HG03095 (cell line): ENCODE measurements at regions not wholly inside any gene's neighbourhood (a gene's known extent, or its start where the extent isn't known, plus 50 kb on each side); places are given as distances from the start of the nearest gene placed in this dataset.
"Not testable (repeated sequence)": the region's sequence is repeated elsewhere in the genome, so short reads cannot be mapped to it uniquely, and the experiment has no call there.

ENCODE experiments used
- ATAC-seq: cut with Tn5 transposase; IDR thresholded peaks from one replicate; pipeline ENCODE4 v1.9.1; 2021; ENCODE audit warnings: moderate library complexity; ENCODE audit not compliant: unreplicated experiment

GRCh38 chr4:110837896-110838450 lies 215.1 kb upstream of the PITX2 start:
- ATAC-seq: no peak

- no peak for ATAC-seq
Observed at GRCh38 chr4:110840221-110840654, 217.4 kb upstream of the PITX2 start.

DNA sequence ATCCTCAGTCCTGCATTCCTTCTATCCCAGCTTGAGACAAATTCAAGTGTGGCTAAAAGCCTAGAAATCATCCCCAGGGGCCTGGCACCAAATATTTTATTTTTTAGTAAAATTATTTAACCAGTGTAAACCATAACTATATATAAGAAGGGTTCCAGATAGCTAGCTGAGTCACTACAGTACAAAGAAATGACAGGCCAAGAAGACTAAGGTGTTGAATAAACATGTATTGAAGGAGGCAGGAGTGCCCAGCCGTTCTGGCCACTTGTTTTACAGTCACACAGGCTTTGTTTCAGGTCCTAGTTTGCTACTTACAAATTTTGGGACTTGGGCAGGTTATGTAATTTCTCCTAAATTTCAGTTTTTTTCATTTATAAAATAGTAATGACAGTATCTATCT lies 225.9 kb upstream of the PITX2 start:
- no peak for ATAC-seq

GRCh38 chr4:110849461-110849860 lies 226.6 kb upstream of the PITX2 start:
- ATAC-seq: no peak

DNA sequence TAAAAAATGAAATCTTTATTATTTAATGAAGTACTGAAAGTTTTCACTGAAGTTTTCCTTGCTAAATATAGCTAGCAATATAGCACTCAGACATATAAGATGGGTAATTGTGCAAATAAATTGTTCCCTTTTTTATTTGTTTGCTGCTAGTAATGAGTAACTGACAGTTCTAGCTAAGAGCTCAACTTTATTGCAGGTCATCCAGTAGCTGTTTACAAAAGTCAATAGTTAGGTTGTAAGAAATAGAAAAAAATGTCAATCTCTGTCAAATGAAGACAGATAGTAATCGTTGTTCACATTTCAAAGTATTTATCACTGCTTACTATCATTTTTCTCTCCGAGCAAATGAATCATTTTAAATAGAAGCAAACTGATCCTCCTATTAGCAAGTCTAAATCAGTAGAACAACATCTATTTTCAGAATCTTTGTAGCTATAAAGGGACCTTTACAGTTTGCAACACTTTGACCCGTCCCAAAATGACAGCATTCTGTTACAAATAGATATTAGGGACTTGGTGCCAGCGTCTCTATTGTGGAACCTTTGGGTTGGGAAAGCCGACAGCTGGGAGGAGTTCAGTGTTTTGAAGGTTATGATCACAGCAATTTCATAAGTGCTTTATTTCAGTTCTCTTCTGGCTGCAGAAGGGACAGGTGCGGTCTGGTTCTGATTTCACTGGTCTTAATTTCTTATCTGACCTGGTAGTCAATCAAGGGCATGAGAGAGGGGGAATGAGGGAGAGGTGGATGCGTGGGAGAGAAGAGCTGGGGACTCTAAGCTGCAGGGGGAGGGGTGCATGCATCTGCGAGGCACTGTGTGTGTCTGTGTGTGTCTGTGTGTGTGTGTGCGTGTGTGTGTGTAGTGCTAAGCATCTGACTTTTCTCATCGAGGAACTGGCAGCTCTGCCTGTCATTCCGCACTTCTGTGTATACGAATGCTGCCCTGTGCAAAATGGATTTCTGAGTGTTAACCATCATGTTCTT lies 227.9 kb upstream of the PITX2 start:
- ATAC-seq: no peak

- no peak for ATAC-seq
Observed at GRCh38 chr4:110851989-110852388, 229.1 kb upstream of the PITX2 start.

DNA sequence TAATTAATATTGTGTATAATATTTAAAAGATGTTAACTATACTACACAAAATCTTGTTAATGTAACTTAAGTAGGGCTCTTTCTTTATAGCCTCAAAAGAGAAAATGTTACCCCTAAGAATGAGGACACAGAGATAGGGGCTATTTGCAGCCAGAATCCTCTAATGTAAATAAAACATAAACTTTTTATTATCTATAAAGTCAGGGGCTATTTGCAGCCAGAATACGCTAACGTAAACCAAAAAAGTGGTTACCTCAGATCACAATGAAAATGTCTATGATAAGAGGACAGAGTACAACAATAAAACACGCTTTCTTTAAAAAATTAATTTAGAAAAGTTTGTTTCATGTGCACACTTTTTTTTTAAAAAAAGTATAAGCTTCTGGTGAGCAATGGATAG lies 229.9 kb upstream of the PITX2 start:
- no peak for ATAC-seq

DNA sequence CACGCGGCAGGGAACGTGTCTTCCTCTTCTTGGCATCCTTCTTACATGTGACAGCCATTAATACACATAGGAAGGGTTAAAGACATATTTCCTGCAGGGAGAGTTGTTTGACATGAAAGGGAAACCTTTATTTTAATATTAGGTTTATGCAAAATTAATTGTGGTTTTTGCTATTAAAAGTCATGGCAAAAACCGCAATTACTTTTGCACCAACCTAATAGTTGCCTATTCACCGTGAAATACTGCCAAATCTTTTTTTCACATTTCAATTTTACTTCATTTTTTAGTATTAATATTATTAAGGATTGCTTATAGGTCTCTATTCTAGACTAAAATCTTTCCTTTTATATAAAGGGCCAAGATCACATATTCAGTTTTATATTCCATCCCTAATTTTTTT lies 230.4 kb upstream of the PITX2 start:
- no peak for ATAC-seq

GRCh38 chr4:110854021-110854678 lies 231.3 kb upstream of the PITX2 start:
- ATAC-seq: no peak

DNA sequence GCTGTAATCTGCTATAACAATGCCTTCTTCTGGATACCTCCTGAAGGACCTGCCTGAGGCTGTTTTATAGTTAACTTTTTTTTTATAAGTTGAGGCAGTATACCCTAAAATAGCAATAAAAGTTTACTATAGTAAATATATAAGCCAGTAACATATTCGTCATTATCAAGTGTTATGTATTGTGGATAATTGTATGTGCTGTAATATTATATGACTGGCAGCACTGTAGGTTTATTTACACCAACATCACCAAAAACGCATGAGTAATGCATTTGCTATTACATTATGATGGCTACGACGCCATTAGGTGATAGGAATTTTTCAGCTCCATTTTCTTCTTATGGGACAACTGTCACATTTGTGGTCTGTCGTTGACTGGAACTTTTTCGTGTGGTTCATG lies 237.2 kb upstream of the PITX2 start:
- no peak for ATAC-seq

GRCh38 chr4:110860901-110861300 lies 238.0 kb upstream of the PITX2 start:
- no peak for ATAC-seq

GRCh38 chr4:110865611-110866259 lies 242.9 kb upstream of the PITX2 start:
- ATAC-seq: no peak

GRCh38 chr4:110867251-110867960 lies 244.5 kb upstream of the PITX2 start:
- peak; percentile 77 for ATAC-seq

GRCh38 chr4:110867981-110868720 lies 245.3 kb upstream of the PITX2 start:
- ATAC-seq: no peak

GRCh38 chr4:110869114-110869513 lies 246.2 kb upstream of the PITX2 start:
- ATAC-seq: no peak

- peak; percentile 67 for ATAC-seq
Observed at GRCh38 chr4:110869862-110870572, 247.1 kb upstream of the PITX2 start.

DNA sequence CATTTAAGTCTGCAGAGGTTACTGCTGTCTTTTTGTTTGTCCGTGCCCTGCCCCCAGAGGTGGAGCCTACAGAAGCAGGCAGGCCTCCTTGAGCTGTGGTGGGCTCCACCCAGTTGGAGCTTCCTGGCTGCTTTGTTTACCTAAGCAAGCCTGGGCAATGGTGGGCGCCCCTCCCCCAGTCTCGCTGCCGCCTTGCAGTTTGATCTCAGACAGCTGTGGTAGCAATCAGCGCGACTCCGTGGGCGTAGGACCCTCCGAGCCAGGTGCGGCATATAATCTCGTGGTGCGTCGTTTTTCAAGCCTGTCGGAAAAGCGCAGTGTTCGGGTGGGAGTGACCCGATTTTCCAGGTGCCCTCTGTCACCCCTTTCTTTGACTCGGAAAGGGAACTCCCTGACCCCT lies 253.3 kb upstream of the PITX2 start:
- not testable (repeated sequence) for ATAC-seq

GRCh38 chr4:110876866-110877265 lies 254.0 kb upstream of the PITX2 start:
- ATAC-seq: no peak

DNA sequence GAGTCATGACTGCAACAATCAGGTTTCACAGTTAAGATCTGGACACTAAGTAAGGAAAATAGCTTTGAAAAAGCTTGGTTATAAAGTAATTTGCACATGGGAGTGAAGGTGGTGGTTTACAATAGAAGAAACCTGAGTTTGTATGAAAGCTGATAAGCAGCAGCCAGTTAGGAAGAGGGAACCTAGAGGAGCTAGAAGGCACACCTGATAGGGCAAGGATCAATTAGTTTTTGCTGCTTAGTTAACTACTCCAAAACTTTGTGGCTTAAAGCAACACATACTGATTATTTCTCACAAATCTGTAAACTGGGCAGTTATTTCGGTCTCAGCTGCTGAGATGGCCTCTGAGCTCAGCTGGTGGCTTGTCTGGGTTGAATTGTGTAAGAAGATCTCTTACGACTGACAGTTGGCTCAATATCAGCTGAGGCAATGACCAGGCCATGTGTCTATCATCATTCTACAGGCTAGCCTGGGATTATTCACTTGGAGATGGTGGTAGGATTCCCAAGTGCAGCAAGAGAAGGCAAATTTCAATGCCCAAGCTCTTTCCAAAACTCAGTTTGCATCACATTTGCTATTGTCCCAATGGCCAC lies 255.0 kb upstream of the PITX2 start:
- no peak for ATAC-seq
